HUES48 (cell line): ENCODE measurements at regions not wholly inside any gene's neighbourhood (a gene's known extent, or its start where the extent isn't known, plus 50 kb on each side); places are given as distances from the start of the nearest gene placed in this dataset.

ENCODE experiments used
- H3K27ac ChIP-seq: one replicate; pipeline ENCODE4 v1.7.0; 2013; ENCODE audit warnings: low read depth, low read length, inconsistent platforms
- H3K27me3 ChIP-seq: 2 replicates; pipeline ENCODE4 v1.6.1; 2013; ENCODE audit warnings: mild to moderate bottlenecking, low read length; ENCODE audit not compliant: control insufficient read depth, insufficient read depth
- H3K36me3 ChIP-seq: 2 replicates; pipeline ENCODE4 v1.6.1; 2013; ENCODE audit warnings: low read length; ENCODE audit not compliant: control insufficient read depth, insufficient read depth
- H3K4me1 ChIP-seq: 2 replicates; pipeline ENCODE4 v1.6.1; 2013; ENCODE audit warnings: mild to moderate bottlenecking, low read length; ENCODE audit not compliant: control insufficient read depth, insufficient read depth
- H3K4me3 ChIP-seq: 2 replicates; pipeline ENCODE4 v1.5.1; 2013; ENCODE audit warnings: mild to moderate bottlenecking, low read depth, low read length
- H3K9ac ChIP-seq: 2 replicates; pipeline ENCODE4 v1.6.1; 2013; ENCODE audit warnings: mild to moderate bottlenecking, low read depth, low read length, moderate library complexity
- H3K9me3 ChIP-seq: 2 replicates; pipeline ENCODE4 v1.6.1; 2013; ENCODE audit warnings: low read length; ENCODE audit not compliant: control insufficient read depth, insufficient read depth

GRCh38 chr7:83306502-83306901 lies 143.8 kb upstream of the PCLO start:
- Histone ChIP-seq H3K4me1 (no peaks in the 10 kb centered on the region), H3K27ac (no peak overlapping the region), H3K4me3 (no peak overlapping the region), H3K9me3 (no peaks in the 10 kb centered on the region), H3K27me3 (no peaks in the 10 kb centered on the region), H3K36me3 (no peaks in the 10 kb centered on the region), H3K9ac (no peak overlapping the region)

GRCh38 chr7:83305027-83305426 lies 142.3 kb upstream of the PCLO start:
- Histone ChIP-seq H3K27ac (no peak overlapping the region), H3K9me3 (no peaks in the 10 kb centered on the region), H3K27me3 (no peaks in the 10 kb centered on the region), H3K36me3 (no peaks in the 10 kb centered on the region), H3K9ac (no peak overlapping the region), H3K4me1 (no peaks in the 10 kb centered on the region), H3K4me3 (no peak overlapping the region)

- no peaks in the 10 kb centered on the region for H3K36me3 ChIP-seq
- no peak overlapping the region for H3K4me3 ChIP-seq
- no peaks in the 10 kb centered on the region for H3K27me3 ChIP-seq
- H3K9ac ChIP-seq = no peak overlapping the region
- no peaks in the 10 kb centered on the region for H3K9me3 ChIP-seq
- H3K27ac ChIP-seq = no peak overlapping the region
- no peaks in the 10 kb centered on the region for H3K4me1 ChIP-seq
Measured at GRCh38 chr7:83301416-83301815, 138.7 kb upstream of the PCLO start.

- H3K4me1 ChIP-seq = no peaks in the 10 kb centered on the region
- no peak overlapping the region for H3K27ac ChIP-seq
- no peak overlapping the region for H3K4me3 ChIP-seq
- no peaks in the 10 kb centered on the region for H3K36me3 ChIP-seq
- no peak overlapping the region for H3K9ac ChIP-seq
- no peaks in the 10 kb centered on the region for H3K27me3 ChIP-seq
- no peaks in the 10 kb centered on the region for H3K9me3 ChIP-seq
Measured at GRCh38 chr7:83290211-83290610, 127.5 kb upstream of the PCLO start.

GRCh38 chr7:83289419-83289993 lies 126.8 kb upstream of the PCLO start:
- H3K36me3 ChIP-seq = no peaks in the 10 kb centered on the region

GRCh38 chr7:83280671-83281070 lies 118.0 kb upstream of the PCLO start:
- no peaks in the 10 kb centered on the region for H3K36me3 ChIP-seq
- no peak overlapping the region for H3K9ac ChIP-seq
- H3K9me3 ChIP-seq = no peaks in the 10 kb centered on the region
- no peak overlapping the region for H3K4me3 ChIP-seq
- no peak overlapping the region for H3K27ac ChIP-seq
- no peaks in the 10 kb centered on the region for H3K4me1 ChIP-seq
- H3K27me3 ChIP-seq = no peaks in the 10 kb centered on the region

More at GRCh38 chr7:83289419-83289993, 126.8 kb upstream of the PCLO start:
- H3K27ac ChIP-seq = no peak overlapping the region
- H3K4me3 ChIP-seq = no peak overlapping the region
- no peaks in the 10 kb centered on the region for H3K27me3 ChIP-seq
- H3K9me3 ChIP-seq = no peaks in the 10 kb centered on the region
- H3K4me1 ChIP-seq = no peaks in the 10 kb centered on the region
- H3K9ac ChIP-seq = no peak overlapping the region

- Histone ChIP-seq H3K4me1 (no peaks in the 10 kb centered on the region), H3K9me3 (no peaks in the 10 kb centered on the region), H3K27me3 (no peaks in the 10 kb centered on the region), H3K9ac (no peak overlapping the region), H3K36me3 (no peaks in the 10 kb centered on the region), H3K27ac (no peak overlapping the region), H3K4me3 (no peak overlapping the region)
Measured at GRCh38 chr7:83276250-83276649, 113.6 kb upstream of the PCLO start.

GRCh38 chr7:83273699-83274098 lies 111.0 kb upstream of the PCLO start:
- H3K36me3 ChIP-seq = no peaks in the 10 kb centered on the region
- H3K9ac ChIP-seq = no peak overlapping the region
- no peaks in the 10 kb centered on the region for H3K27me3 ChIP-seq
- no peak overlapping the region for H3K27ac ChIP-seq
- no peaks in the 10 kb centered on the region for H3K9me3 ChIP-seq
- no peak overlapping the region for H3K4me3 ChIP-seq
- H3K4me1 ChIP-seq = no peaks in the 10 kb centered on the region

- H3K4me1 ChIP-seq = peaks cover 10% of the 10 kb centered on the region
- H3K27ac ChIP-seq = no peak overlapping the region
- H3K9ac ChIP-seq = no peak overlapping the region
- no peak overlapping the region for H3K4me3 ChIP-seq
- H3K9me3 ChIP-seq = no peaks in the 10 kb centered on the region
- H3K36me3 ChIP-seq = no peaks in the 10 kb centered on the region
- no peaks in the 10 kb centered on the region for H3K27me3 ChIP-seq
Measured at GRCh38 chr7:83271212-83272099, 108.8 kb upstream of the PCLO start.

- H3K27ac ChIP-seq = no peak overlapping the region
- no peaks in the 10 kb centered on the region for H3K9me3 ChIP-seq
- H3K36me3 ChIP-seq = no peaks in the 10 kb centered on the region
- no peak overlapping the region for H3K4me3 ChIP-seq
- H3K4me1 ChIP-seq = peaks cover 10% of the 10 kb centered on the region
- no peak overlapping the region for H3K9ac ChIP-seq
- no peaks in the 10 kb centered on the region for H3K27me3 ChIP-seq
Measured at GRCh38 chr7:83270407-83270806, 107.7 kb upstream of the PCLO start.

GRCh38 chr7:83267141-83267631 lies 104.5 kb upstream of the PCLO start:
- no peaks in the 10 kb centered on the region for H3K9me3 ChIP-seq
- H3K27me3 ChIP-seq = no peaks in the 10 kb centered on the region
- no peaks in the 10 kb centered on the region for H3K36me3 ChIP-seq
- no peak overlapping the region for H3K4me3 ChIP-seq
- no peak overlapping the region for H3K9ac ChIP-seq
- peaks cover 10% of the 10 kb centered on the region for H3K4me1 ChIP-seq
- H3K27ac ChIP-seq = no peak overlapping the region
